GM04503 (cell line): ENCODE measurements at regions not wholly inside any gene's neighbourhood (a gene's known extent, or its start where the extent isn't known, plus 50 kb on each side); places are given as distances from the start of the nearest gene placed in this dataset.
A peak's percentile ranks its signal among the peaks of the same experiment; 100 is the strongest.
"Not testable (repeated sequence)": the region's sequence is repeated elsewhere in the genome, so short reads cannot be mapped to it uniquely, and the experiment has no call there.

Source experiments
- DNase-seq: peaks from one replicate; pipeline ENCODE4 v3.0.0-alpha.2; 2012; ENCODE audit warnings: low read depth

- DNase-seq, result no peak
Measured at GRCh38 chr1:79204779-79205479, 198.4 kb upstream of the ADGRL4 start.

GRCh38 chr1:79198832-79199231, 192.3 kb upstream of the ADGRL4 start:
- no peak for DNase-seq

GRCh38 chr1:79197421-79197820, 190.9 kb upstream of the ADGRL4 start:
- DNase-seq, result no peak

GRCh38 chr1:79196211-79196610, 189.7 kb upstream of the ADGRL4 start:
- DNase-seq, result no peak

GRCh38 chr1:79193211-79194079, 186.9 kb upstream of the ADGRL4 start:
- no peak for DNase-seq

- DNase-seq, result no peak
Measured at GRCh38 chr1:79190074-79190473, 183.5 kb upstream of the ADGRL4 start.

- DNase-seq, result no peak
Measured at GRCh38 chr1:79188337-79188736, 181.8 kb upstream of the ADGRL4 start.

GRCh38 chr1:79186260-79186659, 179.7 kb upstream of the ADGRL4 start:
- no peak for DNase-seq

GRCh38 chr1:79177844-79178243, 171.3 kb upstream of the ADGRL4 start:
- DNase-seq, result no peak

GRCh38 chr1:79161077-79161476, 154.5 kb upstream of the ADGRL4 start:
- DNase-seq, result peak; percentile 9

- DNase-seq, result no peak
Measured at GRCh38 chr1:79155991-79156390, 149.5 kb upstream of the ADGRL4 start.

- no peak for DNase-seq
Measured at GRCh38 chr1:79151006-79151796, 144.7 kb upstream of the ADGRL4 start.

GRCh38 chr1:79150576-79150975, 144.0 kb upstream of the ADGRL4 start:
- no peak for DNase-seq

- not testable (repeated sequence) for DNase-seq
Measured at GRCh38 chr1:79138227-79138626, 131.7 kb upstream of the ADGRL4 start.

GRCh38 chr1:79133774-79134364, 127.3 kb upstream of the ADGRL4 start:
- DNase-seq, result no peak

GRCh38 chr1:79131626-79132025, 125.1 kb upstream of the ADGRL4 start:
- DNase-seq, result no peak

- no peak for DNase-seq
Measured at GRCh38 chr1:79129914-79130313, 123.4 kb upstream of the ADGRL4 start.

GRCh38 chr1:79128722-79129121, 122.2 kb upstream of the ADGRL4 start:
- peak; percentile 42 for DNase-seq

- DNase-seq, result no peak
Measured at GRCh38 chr1:79124756-79125155, 118.2 kb upstream of the ADGRL4 start.

- DNase-seq, result no peak
Measured at GRCh38 chr1:79122521-79122920, 116.0 kb upstream of the ADGRL4 start.

- no peak for DNase-seq
Measured at GRCh38 chr1:79117376-79117775, 110.8 kb upstream of the ADGRL4 start.

- no peak for DNase-seq
Measured at GRCh38 chr1:79113836-79114235, 107.3 kb upstream of the ADGRL4 start.
